Lower leg skin (tissue), 4 donors: ENCODE measurements at regions not wholly inside any gene's neighbourhood (a gene's known extent, or its start where the extent isn't known, plus 50 kb on each side); places are given as distances from the start of the nearest gene placed in this dataset.

Experiments
- DNase-seq, 2 donors: peaks; one replicate each; pipeline ENCODE4 v3.0.0-alpha.2; 2019; ENCODE audit warnings: low spot score in 2 of 2
- H3K4me3 ChIP-seq: fragments of 200-600 bp; sonication (generic); 2 replicates; pipeline ENCODE4 v1.5.1; 2017; ENCODE audit warnings: mild to moderate bottlenecking, low read depth; ENCODE audit not compliant: poor library complexity, severe bottlenecking
- POLR2A ChIP-seq, 2 donors: fragments of 450-650 bp; IDR thresholded peaks; one replicate each; pipeline ENCODE4 v1.6.1; 2016 to 2017; ENCODE audit warnings: antibody characterized with exemption in 2 of 2, mild to moderate bottlenecking in 1 of 2, moderate library complexity in 1 of 2
- WGBS, 2 donors: methylation state at CpG; one replicate each; pipeline ENCODE4 v1.1.5; 2018; 5-methylcytosine and 5-hydroxymethylcytosine counted together
- intact Hi-C: fragments of 100-400 bp; cut with DNase I; formaldehyde crosslinking; loops from one replicate; pipeline ENCODE4 v1.15.0; 2023; ENCODE audit warnings: low total_unique reads
- TF ChIP-seq, protein P1 (sequence below), 3 donors: fragments of 450-650 bp; IDR thresholded peaks; one replicate each; pipeline ENCODE4 v1.5.1; 2016; ENCODE audit warnings: antibody characterized with exemption in 3 of 3, mild to moderate bottlenecking in 3 of 3, moderate library complexity in 2 of 3

GRCh38 chr6:21995318-21995717 is 301.5 kb downstream of the PRL start:
- 99 to 100% methylated on average over 2 of the region's 2 CpGs for WGBS, 2 donors
- H3K4me3 ChIP-seq: no peak overlapping the region
- intact Hi-C loops: no loop called here
- TF ChIP-seq, protein P1, sequence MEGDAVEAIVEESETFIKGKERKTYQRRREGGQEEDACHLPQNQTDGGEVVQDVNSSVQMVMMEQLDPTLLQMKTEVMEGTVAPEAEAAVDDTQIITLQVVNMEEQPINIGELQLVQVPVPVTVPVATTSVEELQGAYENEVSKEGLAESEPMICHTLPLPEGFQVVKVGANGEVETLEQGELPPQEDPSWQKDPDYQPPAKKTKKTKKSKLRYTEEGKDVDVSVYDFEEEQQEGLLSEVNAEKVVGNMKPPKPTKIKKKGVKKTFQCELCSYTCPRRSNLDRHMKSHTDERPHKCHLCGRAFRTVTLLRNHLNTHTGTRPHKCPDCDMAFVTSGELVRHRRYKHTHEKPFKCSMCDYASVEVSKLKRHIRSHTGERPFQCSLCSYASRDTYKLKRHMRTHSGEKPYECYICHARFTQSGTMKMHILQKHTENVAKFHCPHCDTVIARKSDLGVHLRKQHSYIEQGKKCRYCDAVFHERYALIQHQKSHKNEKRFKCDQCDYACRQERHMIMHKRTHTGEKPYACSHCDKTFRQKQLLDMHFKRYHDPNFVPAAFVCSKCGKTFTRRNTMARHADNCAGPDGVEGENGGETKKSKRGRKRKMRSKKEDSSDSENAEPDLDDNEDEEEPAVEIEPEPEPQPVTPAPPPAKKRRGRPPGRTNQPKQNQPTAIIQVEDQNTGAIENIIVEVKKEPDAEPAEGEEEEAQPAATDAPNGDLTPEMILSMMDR (IDR thresholded peaks at IDR 0.05): no peak
- TF ChIP-seq POLR2A (IDR thresholded peaks at IDR 0.05): no peak
- DNase-seq: no peak

- intact Hi-C loops: no loop called here
- 79 to 80% methylated on average over 5 of the region's 5 CpGs for WGBS, 2 donors
- DNase-seq: no peak
- TF ChIP-seq, protein P1 (IDR thresholded peaks at IDR 0.05): no peak
- no peak for TF ChIP-seq POLR2A (IDR thresholded peaks at IDR 0.05)
- H3K4me3 ChIP-seq: no peak overlapping the region
These were observed 300.3 kb downstream of the PRL start for GRCh38 chr6:21996425-21997118.

- 42 to 56% methylated on average over 5 of the region's 5 CpGs for WGBS, 2 donors
- TF ChIP-seq, protein P1 (IDR thresholded peaks at IDR 0.05): no peak
- no peak for TF ChIP-seq POLR2A (IDR thresholded peaks at IDR 0.05)
- H3K4me3 ChIP-seq: no peak overlapping the region
- no peak for DNase-seq
- intact Hi-C loops: no loop called here
These were observed 299.5 kb downstream of the PRL start for GRCh38 chr6:21997119-21998037.

DNA sequence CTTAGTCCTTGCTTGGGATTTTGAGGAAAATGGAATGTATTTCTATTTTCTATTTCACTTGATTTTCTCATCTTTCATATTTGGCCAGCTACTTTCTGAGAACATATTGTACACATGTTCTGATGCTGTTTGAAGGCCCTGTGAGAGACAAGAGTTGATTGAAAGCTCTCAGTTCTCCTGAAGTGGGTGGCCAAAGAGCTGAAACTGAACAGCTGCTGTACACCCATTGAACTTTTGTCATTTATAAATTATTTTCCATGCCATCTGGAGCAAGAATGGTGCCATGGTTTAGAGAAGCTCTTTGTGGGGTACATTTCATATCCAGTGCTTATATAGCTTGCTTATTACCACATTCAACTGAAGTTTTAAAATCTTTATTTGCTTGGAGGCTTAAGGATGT is 298.3 kb downstream of the PRL start:
- DNase-seq: no peak
- intact Hi-C loops: no loop called here
- H3K4me3 ChIP-seq: no peak overlapping the region
- TF ChIP-seq POLR2A (IDR thresholded peaks at IDR 0.05): no peak
- TF ChIP-seq, protein P1 (IDR thresholded peaks at IDR 0.05): no peak

DNA sequence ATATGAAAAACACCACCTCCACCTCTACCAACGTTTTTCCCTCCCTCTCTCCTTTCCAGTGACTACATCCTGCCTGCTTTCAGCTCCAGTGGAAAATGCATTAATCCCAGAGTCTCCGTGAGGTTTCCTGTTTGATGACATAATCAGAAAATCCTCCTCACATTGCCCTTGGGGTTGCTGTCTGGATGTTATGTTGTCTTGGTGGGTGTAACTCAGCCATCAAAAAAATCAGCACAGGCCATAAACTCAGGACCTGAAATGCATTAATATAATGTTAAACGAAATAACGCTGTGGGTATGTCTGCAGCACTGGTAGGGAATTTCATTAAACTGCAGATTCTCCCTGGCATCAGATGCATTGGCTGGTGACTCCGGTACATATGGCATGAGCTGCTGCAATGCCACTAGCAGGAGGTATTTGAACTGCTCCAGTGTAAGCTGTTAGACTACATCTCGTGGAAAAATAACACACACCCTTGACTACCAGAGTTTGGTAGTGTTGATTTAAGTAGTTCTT is 297.8 kb downstream of the PRL start:
- intact Hi-C loops: no loop called here
- TF ChIP-seq, protein P1 (IDR thresholded peaks at IDR 0.05): no peak
- no peak for TF ChIP-seq POLR2A (IDR thresholded peaks at IDR 0.05)
- H3K4me3 ChIP-seq: no peak overlapping the region
- 24 to 35% methylated on average over 6 of the region's 6 CpGs for WGBS, 2 donors
- no peak for DNase-seq
